ENCODE measurements at regions not wholly inside any gene's neighbourhood (a gene's known extent, or its start where the extent isn't known, plus 50 kb on each side); places are given as distances from the start of the nearest gene placed in this dataset.

DNA sequence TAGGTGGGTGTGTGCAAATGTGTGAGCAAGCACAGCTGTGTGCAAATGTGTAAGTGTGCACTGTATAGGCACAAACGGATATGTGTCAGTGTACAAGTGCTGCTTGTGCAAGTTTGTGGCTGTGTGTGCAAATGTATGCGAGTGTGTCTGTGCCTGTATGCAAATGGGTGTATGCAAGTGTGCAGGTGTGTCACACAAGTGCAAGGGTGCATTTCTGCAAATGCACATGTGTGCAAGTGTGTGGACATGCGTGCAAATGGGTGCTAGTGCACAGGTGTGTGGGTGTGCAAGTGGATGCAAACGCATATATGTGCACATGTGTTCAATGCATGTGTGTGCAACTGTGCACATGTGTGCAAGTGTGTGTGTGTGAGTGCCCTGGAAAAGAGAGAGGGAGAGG lies 76.5 kb upstream of the TNRC6C start:
- Mint-ChIP-seq H3K4me3 (ENCODE audit: unreplicated experiment) (no peak overlapping the region), H3K27ac (ENCODE audit: unreplicated experiment) (no peak overlapping the region), H3K9me3 (ENCODE audit: unreplicated experiment) (no peaks in the 10 kb centered on the region), H3K4me1 (ENCODE audit: unreplicated experiment) (peaks cover 18% of the 10 kb centered on the region), H3K36me3 (ENCODE audit: unreplicated experiment) (no peaks in the 10 kb centered on the region), H3K27me3 (ENCODE audit: unreplicated experiment) (peaks cover 36% of the 10 kb centered on the region)
- DNase-seq (ENCODE audit: extremely low spot score, unreplicated experiment), result no peak
- TF ChIP-seq CTCF (IDR thresholded peaks at IDR 0.05), result no peak

GRCh38 chr17:77882481-77883212 lies 75.9 kb upstream of the TNRC6C start:
- H3K27me3 Mint-ChIP-seq (ENCODE audit: unreplicated experiment), result peaks cover 38% of the 10 kb centered on the region
- peaks cover 21% of the 10 kb centered on the region for H3K4me1 Mint-ChIP-seq (ENCODE audit: unreplicated experiment)
- no peak overlapping the region for H3K27ac Mint-ChIP-seq (ENCODE audit: unreplicated experiment)
- no peak for DNase-seq (ENCODE audit: extremely low spot score, unreplicated experiment)
- no peaks in the 10 kb centered on the region for H3K9me3 Mint-ChIP-seq (ENCODE audit: unreplicated experiment)
- TF ChIP-seq CTCF (IDR thresholded peaks at IDR 0.05), result no peak
- no peaks in the 10 kb centered on the region for H3K36me3 Mint-ChIP-seq (ENCODE audit: unreplicated experiment)
- H3K4me3 Mint-ChIP-seq (ENCODE audit: unreplicated experiment), result no peak overlapping the region

- no peak for DNase-seq (ENCODE audit: extremely low spot score, unreplicated experiment)
- peaks cover 42% of the 10 kb centered on the region for H3K27me3 Mint-ChIP-seq (ENCODE audit: unreplicated experiment)
- H3K9me3 Mint-ChIP-seq (ENCODE audit: unreplicated experiment), result no peaks in the 10 kb centered on the region
- no peaks in the 10 kb centered on the region for H3K36me3 Mint-ChIP-seq (ENCODE audit: unreplicated experiment)
- H3K27ac Mint-ChIP-seq (ENCODE audit: unreplicated experiment), result no peak overlapping the region
- no peak overlapping the region for H3K4me3 Mint-ChIP-seq (ENCODE audit: unreplicated experiment)
- peaks cover 21% of the 10 kb centered on the region for H3K4me1 Mint-ChIP-seq (ENCODE audit: unreplicated experiment)
- TF ChIP-seq CTCF (IDR thresholded peaks at IDR 0.05), result no peak
Observed at GRCh38 chr17:77883213-77883650, 75.3 kb upstream of the TNRC6C start.

DNA sequence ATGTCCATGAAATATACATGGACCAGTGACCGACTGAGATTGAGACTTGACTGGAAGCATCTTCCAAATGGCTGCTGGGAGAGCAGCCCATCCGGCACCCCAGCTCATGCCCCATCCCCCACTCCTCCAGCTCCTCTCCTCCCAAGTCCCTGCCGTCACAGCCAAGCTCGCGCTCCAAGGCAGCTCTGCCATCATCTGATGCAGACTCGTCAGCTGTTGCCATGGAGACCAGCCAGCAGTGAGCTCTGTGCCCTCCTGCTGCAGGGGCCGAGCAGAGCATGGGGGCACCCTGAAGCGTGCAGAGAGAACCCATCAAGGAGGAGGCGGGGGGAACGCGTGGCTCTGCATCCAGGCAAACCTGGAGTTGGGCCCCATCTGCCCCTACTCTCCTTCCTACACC lies 74.5 kb upstream of the TNRC6C start:
- Mint-ChIP-seq H3K27ac (ENCODE audit: unreplicated experiment) (no peak overlapping the region), H3K4me1 (ENCODE audit: unreplicated experiment) (peaks cover 21% of the 10 kb centered on the region), H3K4me3 (ENCODE audit: unreplicated experiment) (no peak overlapping the region), H3K36me3 (ENCODE audit: unreplicated experiment) (no peaks in the 10 kb centered on the region), H3K9me3 (ENCODE audit: unreplicated experiment) (no peaks in the 10 kb centered on the region), H3K27me3 (ENCODE audit: unreplicated experiment) (peaks cover 48% of the 10 kb centered on the region)
- TF ChIP-seq CTCF (IDR thresholded peaks at IDR 0.05), result no peak
- DNase-seq (ENCODE audit: extremely low spot score, unreplicated experiment), result no peak

- peaks cover 21% of the 10 kb centered on the region for H3K4me1 Mint-ChIP-seq (ENCODE audit: unreplicated experiment)
- DNase-seq (ENCODE audit: extremely low spot score, unreplicated experiment), result no peak
- H3K27ac Mint-ChIP-seq (ENCODE audit: unreplicated experiment), result no peak overlapping the region
- no peaks in the 10 kb centered on the region for H3K36me3 Mint-ChIP-seq (ENCODE audit: unreplicated experiment)
- no peak for TF ChIP-seq CTCF (IDR thresholded peaks at IDR 0.05)
- no peaks in the 10 kb centered on the region for H3K9me3 Mint-ChIP-seq (ENCODE audit: unreplicated experiment)
- peaks cover 57% of the 10 kb centered on the region for H3K27me3 Mint-ChIP-seq (ENCODE audit: unreplicated experiment)
- H3K4me3 Mint-ChIP-seq (ENCODE audit: unreplicated experiment), result no peak overlapping the region
Observed at GRCh38 chr17:77884967-77885641, 73.4 kb upstream of the TNRC6C start.

All from osteocyte (in vitro differentiated cells).